Liver (tissue), 8 donors: ENCODE measurements at regions not wholly inside any gene's neighbourhood (a gene's known extent, or its start where the extent isn't known, plus 50 kb on each side); places are given as distances from the start of the nearest gene placed in this dataset.

Experiments used
- DNase-seq: peaks from one replicate; pipeline ENCODE4 v3.0.0-alpha.2; 2017; ENCODE audit warnings: low spot score
- H3K27ac ChIP-seq, 2 donors: one replicate each; pipeline ENCODE4 v1.7.0; 2013; ENCODE audit warnings: inconsistent platforms in 2 of 2, low read length in 2 of 2, control low read depth in 1 of 2, low read depth in 1 of 2, mild to moderate bottlenecking in 1 of 2
- H3K27me3 ChIP-seq, 4 donors: one replicate each; pipeline versions ENCODE4 v1.6.1 to v1.7.0; 2013; ENCODE audit warnings: low read length in 3 of 4, inconsistent platforms in 1 of 4, mild to moderate bottlenecking in 1 of 4, moderate library complexity in 1 of 4; ENCODE audit not compliant: control insufficient read depth in 4 of 4, insufficient read depth in 4 of 4
- H3K36me3 ChIP-seq, 4 donors: one replicate each; pipeline versions ENCODE4 v1.6.1 to v1.7.0; 2013; ENCODE audit warnings: low read length in 3 of 4, mild to moderate bottlenecking in 3 of 4, low read depth in 1 of 4, moderate library complexity in 1 of 4; ENCODE audit not compliant: control insufficient read depth in 4 of 4, insufficient read depth in 3 of 4
- H3K4me1 ChIP-seq, 4 donors: one replicate each; pipeline versions ENCODE4 v1.6.1 to v1.7.0; 2013; ENCODE audit warnings: low read length in 3 of 4, mild to moderate bottlenecking in 3 of 4, moderate library complexity in 1 of 4; ENCODE audit not compliant: control insufficient read depth in 4 of 4, insufficient read depth in 4 of 4
- H3K4me3 ChIP-seq, 3 donors: one replicate each; pipeline versions ENCODE4 v1.6.1 to v1.7.0; 2013; ENCODE audit warnings: low read length in 3 of 3, control low read depth in 1 of 3, low read depth in 1 of 3, mild to moderate bottlenecking in 1 of 3
- H3K9ac ChIP-seq, 2 donors: one replicate each; pipeline ENCODE4 v1.7.0; 2013; ENCODE audit warnings: low read length in 2 of 2, mild to moderate bottlenecking in 2 of 2, moderate library complexity in 2 of 2, control low read depth in 1 of 2, low read depth in 1 of 2
- H3K9me3 ChIP-seq, 4 donors: one replicate each; pipeline versions ENCODE4 v1.6.1 to v1.7.0; 2013; ENCODE audit warnings: low read length in 3 of 4; ENCODE audit not compliant: control insufficient read depth in 4 of 4
- ATF3 ChIP-seq: IDR thresholded peaks from 2 replicates; pipeline ENCODE4 v1.6.1; 2016; ENCODE audit warnings: antibody characterized with exemption
- CTCF ChIP-seq: fragments of 150-350 bp; IDR thresholded peaks from 2 replicates; pipeline ENCODE4 v1.5.1; 2017; ENCODE audit warnings: improper control_type of control experiment, low read depth, low read length; ENCODE audit not compliant: missing input control
- EGR1 ChIP-seq, 2 donors: IDR thresholded peaks; 2 replicates each; pipeline ENCODE4 v1.6.1; 2016 to 2018; ENCODE audit warnings: antibody characterized with exemption in 2 of 2, low read depth in 2 of 2
- FOXA1 ChIP-seq: IDR thresholded peaks from 2 replicates; pipeline ENCODE4 v1.6.1; 2016; ENCODE audit warnings: antibody characterized with exemption
- FOXA2 ChIP-seq: IDR thresholded peaks from 2 replicates; pipeline ENCODE4 v1.6.1; 2016; ENCODE audit warnings: antibody characterized with exemption
- GABPA ChIP-seq, 2 donors: IDR thresholded peaks in 1 of 2; conservative IDR thresholded peaks in 1 of 2; 2 replicates each; pipeline ENCODE4 v1.6.1; 2016; ENCODE audit warnings: antibody characterized with exemption in 2 of 2, mild to moderate bottlenecking in 1 of 2, moderate library complexity in 1 of 2
- HNF4A ChIP-seq, 2 donors: conservative IDR thresholded peaks; 2 replicates each; pipeline ENCODE4 v1.6.1; 2016; ENCODE audit warnings: antibody characterized with exemption in 2 of 2, mild to moderate bottlenecking in 2 of 2
- HNF4G ChIP-seq: IDR thresholded peaks from 2 replicates; pipeline ENCODE4 v1.6.1; 2016; ENCODE audit warnings: antibody characterized with exemption
- JUND ChIP-seq, 2 donors: IDR thresholded peaks; 2 replicates each; pipeline ENCODE4 v1.6.1; 2016; ENCODE audit warnings: antibody characterized with exemption in 2 of 2
- MAX ChIP-seq: IDR thresholded peaks from 2 replicates; pipeline ENCODE4 v1.6.1; 2016; ENCODE audit warnings: antibody characterized with exemption
- NR2F2 ChIP-seq: IDR thresholded peaks from 2 replicates; pipeline ENCODE4 v1.6.1; 2016; ENCODE audit warnings: antibody characterized with exemption
- RAD21 ChIP-seq, 2 donors: IDR thresholded peaks; 2 replicates each; pipeline ENCODE4 v1.6.1; 2016; ENCODE audit warnings: antibody characterized with exemption in 2 of 2, mild to moderate bottlenecking in 2 of 2
- REST ChIP-seq: IDR thresholded peaks from 2 replicates; pipeline ENCODE4 v1.6.1; 2016; ENCODE audit warnings: antibody characterized with exemption, mild to moderate bottlenecking
- SP1 ChIP-seq: IDR thresholded peaks from 2 replicates; pipeline ENCODE4 v1.6.1; 2018; ENCODE audit warnings: antibody characterized with exemption, mild to moderate bottlenecking
- TAF1 ChIP-seq: conservative IDR thresholded peaks from 2 replicates; pipeline ENCODE4 v1.6.1; 2016; ENCODE audit warnings: antibody characterized with exemption, mild to moderate bottlenecking
- ZBTB33 ChIP-seq: IDR thresholded peaks from 2 replicates; pipeline ENCODE4 v1.6.1; 2016; ENCODE audit warnings: antibody characterized with exemption
- WGBS: extraction: QIAGEN DNeasy Blood & Tissue Kit; methylation state at CpG from one replicate; pipeline ENCODE4 v1.1.7; 2013; 5-methylcytosine and 5-hydroxymethylcytosine counted together
- donor health status: healthy.
- donor health status: healthy.
- donor health status: healthy.
- donor health status: healthy.
- donor health status: healthy.

GRCh38 chr14:80403036-80403435 is 191.7 kb upstream of the DIO2 start:
- no peak overlapping the region for H3K4me3 ChIP-seq
- DNase-seq = no peak
- 92% methylated on average over 1 of the region's 1 CpG for WGBS

GRCh38 chr14:80395031-80395430 is 183.7 kb upstream of the DIO2 start:
- Histone ChIP-seq H3K9me3 (no peaks in the 10 kb centered on the region), H3K9ac (no peak overlapping the region), H3K27ac (no peak overlapping the region), H3K27me3 (no peaks in the 10 kb centered on the region), H3K4me3 (no peak overlapping the region), H3K4me1 (no peaks in the 10 kb centered on the region), H3K36me3 (no peaks in the 10 kb centered on the region)
- WGBS = 59% methylated on average over 2 of the region's 2 CpGs
- no peak for DNase-seq
- TF ChIP-seq GABPA (IDR thresholded peaks at IDR 0.05 in 1 of 2, conservative IDR thresholded peaks at IDR 0.05 in 1 of 2) (no peak), FOXA2 (no peak), EGR1 (IDR thresholded peaks at IDR 0.05; ENCODE audit: low read depth in 2 of 2) (no peak), SP1 (no peak), TAF1 (no peak), CTCF (no peak), HNF4A (conservative IDR thresholded peaks at IDR 0.05) (no peak), HNF4G (no peak), JUND (IDR thresholded peaks at IDR 0.05) (no peak), ATF3 (no peak), FOXA1 (no peak)

More at GRCh38 chr14:80403036-80403435, 191.7 kb upstream of the DIO2 start:
- Histone ChIP-seq H3K9ac (no peak overlapping the region), H3K36me3 (no peaks in the 10 kb centered on the region), H3K27ac (no peak overlapping the region), H3K27me3 (no peaks in the 10 kb centered on the region), H3K9me3 (no peaks in the 10 kb centered on the region), H3K4me1 (no peaks in the 10 kb centered on the region)
- TF ChIP-seq MAX (no peak), FOXA2 (no peak), GABPA (IDR thresholded peaks at IDR 0.05 in 1 of 2, conservative IDR thresholded peaks at IDR 0.05 in 1 of 2) (no peak), CTCF (no peak)

GRCh38 chr14:80393766-80394165 is 182.5 kb upstream of the DIO2 start:
- no peaks in the 10 kb centered on the region for H3K36me3 ChIP-seq
- no peak for DNase-seq
- TF ChIP-seq NR2F2 (no peak), ZBTB33 (no peak), HNF4G (no peak), JUND (IDR thresholded peaks at IDR 0.05) (no peak), REST (no peak), FOXA1 (no peak), GABPA (IDR thresholded peaks at IDR 0.05 in 1 of 2, conservative IDR thresholded peaks at IDR 0.05 in 1 of 2) (no peak), RAD21 (IDR thresholded peaks at IDR 0.05) (no peak), FOXA2 (no peak), TAF1 (no peak), HNF4A (conservative IDR thresholded peaks at IDR 0.05) (no peak), SP1 (no peak)
- H3K9ac ChIP-seq = no peak overlapping the region
- no peaks in the 10 kb centered on the region for H3K4me1 ChIP-seq
- 29% methylated on average over 1 of the region's 1 CpG for WGBS
- no peaks in the 10 kb centered on the region for H3K27me3 ChIP-seq
- no peaks in the 10 kb centered on the region for H3K9me3 ChIP-seq
- no peak overlapping the region for H3K4me3 ChIP-seq
- no peak overlapping the region for H3K27ac ChIP-seq
